ENCODE measurements at regions not wholly inside any gene's neighbourhood (a gene's known extent, or its start where the extent isn't known, plus 50 kb on each side); places are given as distances from the start of the nearest gene placed in this dataset.
A peak's percentile ranks its signal among the peaks of the same experiment; 100 is the strongest.

DNA sequence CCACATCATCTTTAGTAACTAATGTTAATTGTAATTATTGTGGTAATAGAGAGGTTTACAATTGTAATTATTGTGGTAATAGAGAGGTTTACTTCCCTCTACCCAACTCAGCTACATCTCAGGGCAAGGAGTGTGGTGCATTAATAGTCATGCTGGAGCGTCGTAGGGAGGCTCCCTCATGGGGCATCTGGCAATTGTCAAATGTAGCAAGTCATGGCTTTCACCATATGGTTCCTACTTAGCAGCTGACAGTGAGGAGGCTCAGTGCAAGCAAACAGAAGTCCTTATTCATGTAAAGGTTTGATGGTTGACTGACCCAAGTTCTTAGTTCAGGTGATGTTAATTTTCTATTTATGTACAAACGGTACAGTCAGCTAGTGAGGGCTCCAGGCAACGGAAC lies 1012.0 kb downstream of the FLRT2 start:
- peak; percentile 8 for DNase-seq

DNA sequence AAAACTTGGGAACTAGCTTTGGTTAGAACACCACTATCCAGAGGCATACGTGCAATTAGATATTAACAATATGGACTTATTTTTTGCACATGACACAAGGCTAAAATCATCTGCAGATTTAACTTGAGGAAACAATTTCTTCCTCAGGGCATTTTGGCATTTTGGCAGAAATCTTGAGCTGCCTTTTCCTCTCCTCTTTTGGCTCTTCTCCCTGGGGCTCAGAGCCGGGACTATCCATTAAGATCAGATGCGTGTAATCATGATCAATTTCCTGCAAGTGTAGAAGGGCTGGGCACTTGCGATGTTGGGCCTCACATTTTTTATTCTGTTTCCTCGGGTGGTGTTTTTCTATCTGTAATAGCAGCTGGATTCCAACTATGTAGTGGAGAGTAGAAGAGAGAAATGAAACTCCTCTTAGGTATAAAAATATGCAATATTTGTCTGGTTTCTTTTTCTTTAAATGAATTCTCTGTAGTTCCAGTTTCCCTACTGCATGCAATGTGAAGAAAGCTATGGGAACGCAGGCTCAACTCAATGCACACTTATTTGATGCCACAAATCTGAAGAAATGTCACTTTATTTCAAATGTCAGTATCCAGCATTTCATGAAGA lies 1010.8 kb downstream of the FLRT2 start:
- DNase-seq: no peak

DNA sequence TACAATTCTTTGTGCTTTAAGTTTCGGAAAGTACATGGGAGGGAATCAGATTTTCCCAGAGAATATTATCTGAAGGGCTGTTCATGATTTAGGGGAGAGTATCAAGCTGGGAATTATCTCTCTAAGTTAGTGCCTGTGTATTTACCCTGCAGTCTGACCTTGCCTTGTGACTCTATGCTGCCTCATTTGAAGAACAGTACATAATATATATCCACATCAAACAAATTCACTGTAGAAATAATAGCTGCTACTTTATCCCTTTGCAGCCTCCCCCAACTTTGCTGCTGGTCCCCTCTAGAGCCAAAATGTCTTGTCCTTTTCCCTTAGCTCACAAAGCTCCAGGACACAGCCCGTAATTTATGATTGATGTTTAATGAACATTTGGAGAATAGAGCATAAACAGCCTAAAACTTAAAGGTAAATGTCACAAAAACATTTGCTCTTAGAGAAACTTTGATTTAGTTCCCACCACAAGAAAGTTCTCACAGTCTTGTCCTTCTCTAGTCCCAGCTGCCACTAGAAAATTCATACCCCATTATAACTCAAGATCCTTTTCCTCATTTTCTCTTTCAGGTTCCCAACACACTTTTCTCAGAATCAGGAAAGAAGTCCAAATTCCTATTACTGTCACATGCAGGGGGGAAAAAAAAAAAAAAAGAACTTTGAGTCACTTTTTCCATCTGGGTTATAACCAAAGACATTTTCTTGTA lies 1009.6 kb downstream of the FLRT2 start:
- no peak for DNase-seq

DNA sequence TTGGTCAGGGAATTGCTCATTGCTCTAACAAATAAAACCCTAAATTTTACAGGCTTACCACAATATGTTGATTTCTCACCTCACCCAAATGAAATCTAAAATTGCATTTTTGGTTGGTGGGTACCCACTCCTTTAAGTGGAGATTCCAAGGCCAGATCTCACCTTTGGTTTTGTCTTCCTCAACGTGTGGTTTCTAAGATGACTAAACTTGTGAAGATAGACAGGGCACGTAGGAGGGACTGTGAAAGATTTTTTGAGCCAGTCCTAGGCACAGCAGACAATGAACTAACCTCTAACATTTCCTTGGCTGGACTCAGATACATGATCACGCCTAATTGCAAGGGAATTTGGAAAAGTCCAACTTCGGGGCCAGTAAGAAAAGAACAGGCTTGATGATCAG lies 1003.9 kb downstream of the FLRT2 start:
- DNase-seq: no peak

DNA sequence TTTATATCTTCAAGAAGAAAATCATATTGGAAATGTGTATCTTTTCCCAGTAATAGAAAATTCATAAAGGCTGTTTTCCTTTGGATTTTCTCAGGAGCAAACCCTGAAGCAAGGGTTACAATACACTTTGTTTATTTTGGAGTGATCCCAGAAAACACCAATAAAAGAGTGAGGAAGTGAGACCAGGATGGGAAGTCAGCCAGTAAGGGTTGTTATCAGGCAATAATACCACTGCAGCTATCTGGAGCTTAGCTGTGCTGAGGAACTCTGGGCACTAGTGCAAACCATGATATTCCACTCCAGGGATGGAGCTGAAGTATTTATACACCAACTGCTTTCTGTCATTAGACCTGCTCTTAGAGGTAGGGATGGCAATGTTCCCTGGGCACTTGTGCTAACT lies 1002.3 kb downstream of the FLRT2 start:
- no peak for DNase-seq

DNA sequence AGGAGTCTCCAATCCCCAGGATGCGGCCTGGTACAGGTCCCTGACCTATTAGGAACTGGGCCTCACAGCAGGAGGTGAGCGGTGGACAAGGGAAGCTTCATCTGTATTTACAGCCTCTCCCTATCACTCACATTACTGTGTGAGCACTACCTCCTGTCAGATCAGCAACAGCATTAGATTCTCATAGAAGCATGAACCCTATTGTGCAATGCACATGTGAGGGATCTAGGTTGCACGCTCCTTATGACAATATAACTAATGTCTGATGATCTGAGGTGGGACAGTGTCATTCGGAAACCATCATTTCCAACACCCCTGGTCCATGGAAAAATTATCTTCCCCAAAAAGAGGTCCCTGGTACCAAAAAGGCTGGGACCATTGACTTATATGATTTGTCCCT lies 1000.5 kb downstream of the FLRT2 start:
- DNase-seq: no peak

DNA sequence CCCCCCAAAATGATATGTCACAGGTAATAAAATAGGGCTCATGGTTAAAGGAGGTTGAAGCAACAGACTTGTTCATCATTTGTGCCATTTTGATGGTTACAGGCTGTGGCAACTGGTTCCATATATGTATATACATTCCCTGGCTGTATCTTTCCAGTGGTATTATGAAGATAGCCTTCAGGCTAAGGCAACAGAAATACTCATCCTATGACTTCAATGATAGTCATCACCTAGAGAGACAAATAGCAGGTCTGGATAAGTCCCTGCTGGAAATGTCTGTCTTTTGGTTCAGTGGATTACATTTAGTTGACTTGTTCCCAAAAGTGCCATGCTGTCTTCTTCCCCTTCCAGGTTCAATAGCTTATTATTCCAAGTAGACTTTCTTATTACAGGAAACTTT lies 997.4 kb downstream of the FLRT2 start:
- DNase-seq: no peak

DNA sequence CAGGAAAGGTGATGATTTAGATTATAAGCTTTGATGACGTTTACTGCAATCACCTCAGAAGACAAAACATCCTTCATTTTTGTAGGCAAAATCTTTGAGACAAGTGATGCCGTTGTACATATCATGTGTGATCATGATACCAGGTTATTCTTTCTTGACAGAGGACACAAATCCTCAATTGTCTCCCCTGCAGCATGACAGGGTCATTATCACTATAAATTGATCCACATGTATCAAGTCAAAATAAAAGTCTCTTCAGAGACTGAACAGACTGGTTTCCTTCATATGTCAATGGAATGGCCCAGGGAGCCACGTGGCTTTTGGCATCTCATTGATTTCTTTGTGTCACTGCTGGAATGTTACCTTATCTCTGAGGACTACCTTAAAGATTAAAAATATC lies 995.7 kb downstream of the FLRT2 start:
- DNase-seq: no peak

DNA sequence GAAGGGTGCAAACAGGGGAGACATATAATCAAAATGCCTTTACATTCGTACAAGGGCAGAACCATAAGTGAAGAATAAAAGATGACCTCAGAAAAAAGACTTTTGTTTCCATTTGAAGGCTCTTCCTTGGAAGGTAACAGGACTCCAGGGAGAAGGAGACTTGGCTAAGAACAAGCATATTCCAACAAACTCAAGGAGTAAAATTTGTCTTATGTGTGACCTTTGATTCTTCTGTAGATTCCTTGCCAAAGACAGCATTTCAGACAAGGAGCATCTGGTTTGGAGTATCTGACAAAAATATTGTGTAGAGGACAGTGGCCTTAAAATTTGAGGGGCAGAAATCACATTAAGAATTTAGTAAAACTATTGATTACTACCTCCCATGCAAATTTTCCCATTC lies 991.9 kb downstream of the FLRT2 start:
- no peak for DNase-seq

DNA sequence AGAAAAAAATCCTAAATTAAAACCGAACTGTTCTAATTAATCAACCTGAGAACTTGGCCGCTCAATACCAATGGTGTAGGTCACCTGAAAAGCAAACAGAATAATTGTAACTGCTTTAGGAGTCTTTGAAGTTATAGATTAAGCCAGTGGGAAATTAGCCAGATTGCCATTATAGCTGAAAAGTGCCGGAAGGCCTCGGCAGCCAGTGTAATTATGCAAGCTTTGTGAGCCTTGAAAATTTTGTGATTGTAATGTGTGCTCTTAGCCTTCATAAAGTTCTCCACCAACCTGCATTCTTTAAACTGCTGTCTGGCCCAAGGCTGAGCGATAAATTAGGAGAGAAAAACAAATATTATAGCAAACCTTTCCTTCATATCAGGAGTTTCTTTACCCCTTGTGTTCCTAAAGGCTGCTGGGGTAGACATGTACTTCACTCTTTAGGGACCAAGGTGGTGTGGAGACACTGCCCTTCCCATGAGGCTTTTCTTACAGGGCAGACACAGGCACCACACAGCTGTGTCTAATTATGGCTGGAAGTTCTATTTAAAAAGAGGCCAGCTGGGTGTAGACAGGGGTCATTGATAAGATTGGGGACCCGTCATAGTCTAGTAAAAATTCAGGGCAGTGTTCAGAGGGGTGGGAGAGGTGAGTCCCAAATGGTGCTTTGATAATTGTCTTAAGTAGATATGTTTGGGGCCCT lies 991.2 kb downstream of the FLRT2 start:
- no peak for DNase-seq

DNA sequence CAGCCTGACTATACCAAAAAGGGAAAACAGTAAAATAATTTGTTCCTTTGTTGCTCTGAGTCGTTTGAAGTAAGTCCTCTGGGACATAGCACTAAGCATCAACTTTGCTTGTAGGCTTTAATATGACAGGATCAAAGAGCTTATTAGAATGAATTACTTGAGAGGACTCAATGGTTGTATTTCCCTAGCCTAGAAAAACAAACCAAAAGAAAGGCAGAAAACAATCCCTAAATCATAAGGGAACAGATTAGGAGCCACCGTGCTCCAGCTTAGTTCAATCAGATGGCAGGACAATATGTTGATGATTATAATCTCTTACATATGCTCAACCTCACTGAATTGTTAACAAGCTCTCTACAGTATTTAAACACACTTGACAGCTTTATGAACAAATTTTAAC lies 988.4 kb downstream of the FLRT2 start:
- DNase-seq: peak; percentile 52

DNA sequence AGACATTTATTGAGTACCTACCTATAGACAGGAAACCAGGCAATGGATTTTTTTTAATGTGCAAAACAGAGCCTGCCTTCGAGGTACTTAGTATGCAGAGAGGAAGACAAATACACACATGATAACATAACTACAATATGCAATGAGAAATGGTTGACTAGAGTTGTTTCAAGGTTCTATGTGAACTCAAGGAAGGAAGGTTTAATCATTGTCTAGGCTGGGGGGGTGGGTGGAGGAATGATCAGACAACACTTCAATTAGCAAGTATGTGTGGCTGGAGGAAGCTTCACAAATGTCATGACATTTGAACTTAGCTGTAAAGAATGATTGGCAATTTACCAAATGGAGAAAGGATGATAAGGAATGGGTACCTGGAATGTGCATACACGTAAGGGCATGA lies 985.3 kb downstream of the FLRT2 start:
- DNase-seq: no peak

DNA sequence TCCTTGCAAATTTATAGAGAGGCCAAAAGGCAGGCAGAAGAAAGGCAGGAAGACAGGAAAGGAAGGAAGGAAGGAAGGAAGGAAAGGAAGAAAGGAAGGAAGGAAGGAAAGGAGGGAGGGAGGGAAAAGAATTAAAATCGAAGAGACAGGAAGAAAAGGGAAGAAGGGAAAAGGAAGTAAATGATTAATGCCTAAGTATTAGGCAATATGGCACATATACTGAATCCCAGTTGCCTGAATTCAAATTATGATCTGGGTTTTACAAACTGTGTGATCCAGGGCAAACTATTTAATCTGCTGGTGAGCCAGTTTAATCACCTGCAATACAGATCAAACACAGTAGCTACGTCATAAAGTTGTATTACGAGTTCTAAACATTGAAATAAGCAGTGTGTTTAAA lies 983.6 kb downstream of the FLRT2 start:
- DNase-seq: no peak

DNA sequence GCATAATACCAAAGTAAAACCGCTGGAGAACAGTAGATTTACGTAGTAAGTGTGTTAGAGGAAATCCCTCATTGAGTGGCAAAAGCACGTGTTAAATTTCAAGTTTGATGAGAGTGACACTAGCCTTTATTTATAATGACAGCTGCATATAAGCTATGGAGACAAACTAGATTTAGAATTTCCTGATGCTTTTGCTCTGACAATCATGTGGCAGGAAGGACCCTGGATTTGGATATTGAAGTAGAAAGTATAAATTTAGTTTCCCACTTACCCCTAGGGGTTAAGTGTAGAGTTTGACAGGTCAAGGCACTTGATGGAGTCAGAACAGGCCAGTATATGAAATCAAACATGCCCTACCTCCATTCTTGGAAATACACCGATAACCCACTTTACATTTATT lies 983.1 kb downstream of the FLRT2 start:
- DNase-seq: no peak

DNA sequence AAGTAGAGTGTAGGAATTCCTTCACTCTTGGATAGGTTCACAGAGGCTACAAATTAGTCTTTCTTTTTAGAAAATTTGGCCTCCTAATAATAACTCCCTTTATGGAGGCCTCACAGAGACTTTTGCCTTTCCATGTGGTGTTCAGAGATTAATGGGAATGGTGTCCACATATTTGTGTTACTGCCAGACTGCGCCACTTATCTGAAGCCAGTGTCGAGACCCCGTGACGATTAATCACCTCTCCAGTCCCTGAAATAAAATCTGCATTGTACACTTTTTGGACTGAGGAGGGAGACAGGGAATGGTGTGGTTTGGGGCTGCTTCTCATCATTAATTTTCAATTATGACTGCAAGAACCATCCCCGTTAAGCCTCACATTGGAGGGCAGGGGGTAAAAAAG lies 980.5 kb downstream of the FLRT2 start:
- DNase-seq: no peak

DNA sequence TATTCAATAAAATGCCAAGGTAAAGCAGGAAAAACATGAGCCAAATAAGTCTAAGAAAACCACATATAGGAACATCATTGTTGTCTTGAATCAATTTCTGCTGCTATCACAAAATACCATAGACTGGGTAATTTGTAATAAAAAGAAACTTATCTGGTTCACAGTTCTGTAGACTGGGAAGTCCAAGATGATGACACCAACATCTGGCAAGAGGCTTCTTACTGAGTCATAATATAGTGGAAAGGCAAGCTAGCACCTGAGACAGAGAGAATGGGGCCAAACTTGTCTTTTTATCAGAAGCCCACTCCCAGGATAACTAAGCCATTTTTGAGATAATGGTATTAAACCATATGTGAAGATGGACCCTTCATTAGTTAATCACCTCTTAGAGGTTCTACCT lies 975.9 kb downstream of the FLRT2 start:
- DNase-seq: no peak

DNA sequence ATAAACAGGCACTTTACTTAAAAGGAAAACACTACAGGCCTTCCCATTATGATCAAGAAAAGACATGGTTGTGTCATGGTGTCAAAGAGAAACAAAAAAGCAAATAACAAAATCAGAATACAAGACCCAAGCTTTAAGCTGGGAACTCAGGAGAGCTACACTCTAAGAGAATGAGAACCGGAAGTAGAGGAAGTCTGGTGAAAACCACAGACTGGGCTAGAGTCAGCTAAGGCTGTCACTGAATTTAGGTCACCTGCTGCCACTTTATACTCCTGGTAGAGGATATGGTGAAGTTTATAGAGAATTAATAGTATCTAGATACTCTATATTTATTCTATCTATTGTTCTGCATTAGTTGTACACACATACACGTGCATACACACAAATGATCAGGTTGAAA lies 971.7 kb downstream of the FLRT2 start:
- no peak for DNase-seq

DNA sequence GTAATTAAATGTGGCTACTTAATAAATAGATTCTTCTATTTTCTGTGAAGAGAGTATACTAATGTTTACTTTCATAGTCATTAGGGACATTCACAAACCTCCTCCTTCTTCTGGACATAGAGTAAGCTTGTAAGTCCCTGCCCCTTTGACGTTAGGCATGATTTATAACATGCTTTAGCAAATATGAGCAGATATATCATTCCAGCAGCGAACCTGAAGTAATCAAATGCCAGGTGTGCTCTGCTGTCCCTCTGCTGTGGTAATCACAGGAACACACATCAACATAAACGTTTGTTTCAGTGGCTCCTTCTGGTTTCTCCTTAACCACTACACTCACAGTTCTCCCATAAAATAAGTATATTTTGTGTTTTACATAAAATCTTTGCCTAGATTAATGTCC lies 961.8 kb downstream of the FLRT2 start:
- no peak for DNase-seq

DNA sequence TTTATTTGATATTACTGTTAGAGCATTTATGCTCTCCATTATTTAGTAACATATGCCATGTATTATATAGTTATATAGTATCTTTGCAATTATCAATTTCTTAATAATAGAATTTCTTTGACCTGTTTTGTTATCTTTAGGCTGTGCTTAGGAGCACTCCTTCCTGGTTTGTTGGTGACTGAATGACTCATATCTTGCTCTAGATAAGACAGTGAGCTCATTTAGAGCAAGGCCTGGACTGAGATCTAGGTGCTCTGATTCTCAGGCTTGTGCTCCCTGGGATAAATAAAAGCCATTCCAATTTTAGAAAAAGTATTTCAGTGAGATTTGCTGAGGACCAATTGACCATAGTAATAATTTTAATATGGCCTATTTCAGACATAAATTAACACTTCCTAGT lies 951.2 kb downstream of the FLRT2 start:
- DNase-seq: no peak

DNA sequence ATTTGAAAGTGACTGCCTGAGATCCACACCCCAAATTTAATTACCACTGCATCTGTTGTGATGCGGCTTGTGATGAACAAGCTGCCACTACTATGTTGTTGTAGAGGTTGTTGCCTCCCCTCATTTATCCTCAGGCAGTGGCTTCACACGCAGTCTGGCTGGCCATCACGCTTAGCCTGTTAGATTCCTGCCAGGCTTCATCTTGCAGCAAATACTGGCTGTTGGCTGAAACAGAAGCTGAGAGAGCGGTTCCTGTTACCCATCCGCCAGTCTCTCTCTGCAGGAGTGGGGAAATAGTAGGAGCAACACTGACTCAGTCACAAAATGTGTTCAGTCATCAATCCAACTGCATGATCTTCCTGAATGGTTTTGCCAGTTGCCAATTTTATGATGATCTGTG lies 934.4 kb downstream of the FLRT2 start:
- no peak for DNase-seq

DNA sequence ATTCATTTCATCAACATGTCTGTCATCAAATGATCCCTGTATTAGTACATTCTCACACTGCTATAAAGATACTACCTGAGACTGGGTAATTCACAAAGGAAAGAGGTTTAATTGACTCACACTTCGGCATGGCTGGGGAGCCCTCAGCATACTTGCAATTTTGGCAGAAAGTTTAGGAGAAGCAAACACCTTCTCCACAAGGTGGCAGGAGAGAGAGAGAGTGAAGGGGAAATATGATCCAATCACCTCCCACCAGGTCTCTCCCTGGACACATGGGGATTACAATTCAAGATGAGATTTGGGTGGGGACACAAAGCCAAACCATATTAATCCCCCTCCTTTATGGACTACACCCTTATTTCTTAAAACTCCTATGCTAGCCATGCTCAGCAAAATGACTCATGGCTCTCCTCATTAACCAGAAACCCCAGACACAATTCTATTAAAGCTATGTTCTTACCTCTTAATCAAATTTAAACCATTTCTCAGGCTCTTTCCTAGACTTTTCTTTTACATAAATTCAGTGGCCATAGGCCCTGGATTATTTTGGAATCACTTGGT lies 932.3 kb downstream of the FLRT2 start:
- peak; percentile 54 for DNase-seq

DNA sequence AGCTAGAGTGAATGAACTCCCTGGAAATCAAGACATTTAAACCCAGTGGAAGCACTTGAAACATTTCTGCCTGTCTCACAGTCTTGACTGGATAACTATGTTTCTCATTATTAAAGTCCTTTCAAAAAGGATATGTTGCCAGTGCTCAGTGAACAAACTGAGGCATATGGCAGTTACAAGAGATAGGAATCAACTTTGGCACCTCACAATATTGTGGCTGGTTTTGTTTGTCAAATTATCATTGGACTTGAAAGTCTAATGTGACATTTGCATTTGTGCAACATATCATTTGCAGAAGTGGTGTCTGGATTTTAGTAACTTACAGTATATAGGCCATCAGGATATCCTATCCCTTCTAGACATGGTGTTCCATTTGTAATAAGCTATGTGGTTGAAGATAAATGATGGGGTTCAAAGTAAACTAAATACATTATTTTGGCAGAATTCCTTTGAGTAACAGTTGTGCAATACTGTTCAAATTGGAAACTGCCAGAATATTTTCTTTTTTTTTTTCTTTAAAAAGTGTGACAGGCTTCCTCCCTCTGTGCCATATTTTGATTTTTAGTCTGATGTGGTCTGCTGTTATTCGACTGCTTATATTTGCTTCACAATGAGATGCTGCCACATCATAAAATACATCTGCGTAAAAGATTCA lies 927.7 kb downstream of the FLRT2 start:
- DNase-seq: no peak

DNA sequence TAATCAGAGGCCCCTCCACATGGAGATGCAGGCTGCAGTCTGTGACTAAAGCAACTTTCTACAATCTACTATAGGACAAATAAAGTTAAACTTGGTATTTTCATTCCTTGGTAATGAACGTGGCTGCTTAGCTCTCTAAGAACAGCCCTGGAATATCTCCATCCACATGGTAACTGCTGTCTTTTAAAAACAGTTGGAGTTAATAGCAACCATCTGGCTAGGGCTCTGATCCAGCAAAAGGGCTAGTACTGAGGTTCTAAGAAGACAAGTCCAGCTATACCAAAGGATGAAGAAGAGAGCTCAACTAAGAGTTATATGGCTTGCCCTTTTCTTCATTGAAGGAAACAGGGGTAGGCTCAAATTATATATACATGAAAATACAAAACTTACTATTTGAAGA lies 920.1 kb downstream of the FLRT2 start:
- no peak for DNase-seq

DNA sequence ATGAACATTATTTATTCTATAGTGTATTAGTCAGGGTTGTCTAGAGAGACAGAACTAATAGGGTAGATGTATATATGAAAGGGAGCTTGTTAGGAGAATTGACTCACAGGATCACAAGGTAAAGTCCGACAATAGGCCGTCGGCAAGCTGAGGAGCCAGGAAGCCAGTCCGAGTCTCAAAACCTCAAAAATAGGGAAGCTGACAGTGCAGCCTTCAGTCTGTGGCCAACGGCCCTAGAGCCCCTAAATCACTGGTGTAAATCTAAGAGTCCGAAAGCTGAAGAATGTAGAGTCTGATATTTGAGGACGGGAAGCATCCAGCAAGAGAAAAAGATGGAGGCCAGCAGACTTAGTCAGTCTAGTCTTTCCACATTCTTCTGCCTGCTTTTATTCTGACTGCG lies 912.2 kb downstream of the FLRT2 start:
- DNase-seq: no peak
